H1 (cell line): ENCODE measurements at regions not wholly inside any gene's neighbourhood (a gene's known extent, or its start where the extent isn't known, plus 50 kb on each side); places are given as distances from the start of the nearest gene placed in this dataset.
"Not testable (repeated sequence)": the region's sequence is repeated elsewhere in the genome, so short reads cannot be mapped to it uniquely, and the experiment has no call there.

Experiments
- CTCF ChIA-PET: fragments of 300-600 bp; sonication (Branson Sonifier 250); formaldehyde crosslinking; loops from one replicate; lab custom pipeline; 2021; ENCODE audit not compliant: partially characterized antibody; lab: Charles Lee
- POLR2A ChIA-PET: fragments of 300-600 bp; sonication (Branson Sonifier 250); formaldehyde crosslinking; loops from one replicate; lab custom pipeline; 2021; ENCODE audit warnings: inconsistent platforms; ENCODE audit not compliant: partially characterized antibody; lab: Charles Lee
- DNase-seq, 2 experiments: peaks; one replicate each; pipeline versions ENCODE4 v3.0.0 to v3.0.0-alpha.2; 2010 to 2022; ENCODE audit warnings: low spot score in 2 of 2, low read depth in 1 of 2, mixed read lengths in 1 of 2
- FAIRE-seq: peaks from 2 replicates; lab custom pipeline; 2011; peaks lifted over from hg19 to GRCh38; lab: Jason Lieb, UNC
- H2AFZ ChIP-seq: 2 replicates; pipeline ENCODE4 v1.8.1; 2012; ENCODE audit warnings: low read length, inconsistent platforms
- H2AK5ac ChIP-seq: 2 replicates; pipeline ENCODE4 v1.6.1; 2013; ENCODE audit warnings: low read depth, low read length
- H2BK120ac ChIP-seq: replicated peaks from 2 replicates; pipeline ENCODE3; 2013; ENCODE audit warnings: low read depth, low read length, inconsistent platforms
- H2BK12ac ChIP-seq: 2 replicates; pipeline ENCODE4 v1.6.1; 2013; ENCODE audit warnings: low read depth, low read length
- H2BK15ac ChIP-seq: 2 replicates; pipeline ENCODE4 v1.6.1; 2013; ENCODE audit warnings: low read length
- H2BK20ac ChIP-seq: 2 replicates; pipeline ENCODE4 v1.6.1; 2013; ENCODE audit warnings: low read length
- H2BK5ac ChIP-seq: 2 replicates; pipeline ENCODE4 v1.6.1; 2013; ENCODE audit warnings: low read depth, low read length
- H3K14ac ChIP-seq: 2 replicates; pipeline ENCODE4 v1.6.1; 2013; ENCODE audit warnings: inconsistent platforms; ENCODE audit not compliant: insufficient read length
- H3K18ac ChIP-seq: 2 replicates; pipeline ENCODE4 v1.6.1; 2013; ENCODE audit warnings: low read length; ENCODE audit errors: extremely low read depth
- H3K23ac ChIP-seq: 2 replicates; pipeline ENCODE4 v1.6.1; 2013; ENCODE audit warnings: inconsistent platforms; ENCODE audit not compliant: insufficient read length
- H3K23me2 ChIP-seq: 2 replicates; pipeline ENCODE4 v1.6.1; 2013; ENCODE audit warnings: low read depth, low read length
- H3K27ac ChIP-seq: 2 replicates; pipeline ENCODE4 v1.6.1; 2011; ENCODE audit warnings: low read depth, low read length, inconsistent platforms
- H3K27me3 ChIP-seq, 4 experiments: replicated peaks in 1 of 4; 1 replicate in 1 of 4; 2 replicates in 3 of 4; pipeline versions ENCODE4 v1.6.1 to v1.8.1; 2011 to 2013; ENCODE audit warnings: low read length in 3 of 4, mild to moderate bottlenecking in 3 of 4, inconsistent platforms in 2 of 4, mixed read lengths in 2 of 4, moderate library complexity in 1 of 4; ENCODE audit not compliant: control insufficient read depth in 3 of 4, insufficient read depth in 3 of 4; ENCODE audit errors: extremely low read depth in 1 of 4
- H3K36me3 ChIP-seq, 4 experiments: 2 replicates each; pipeline versions ENCODE4 v1.6.1 to v1.8.1; 2011 to 2013; ENCODE audit warnings: mild to moderate bottlenecking in 4 of 4, low read length in 3 of 4, moderate library complexity in 2 of 4, control low read depth in 1 of 4, inconsistent platforms in 1 of 4; ENCODE audit not compliant: insufficient read depth in 4 of 4, control insufficient read depth in 2 of 4
- H3K4ac ChIP-seq: replicated peaks from 2 replicates; pipeline ENCODE3; 2013; ENCODE audit warnings: low read length, low read depth, mixed read lengths, inconsistent platforms; ENCODE audit not compliant: insufficient read length
- H3K4me1 ChIP-seq, 4 experiments: replicated peaks in 1 of 4; 1 replicate in 1 of 4; 2 replicates in 3 of 4; pipeline versions ENCODE4 v1.6.1 to v1.8.1; 2011 to 2013; ENCODE audit warnings: low read length in 3 of 4, inconsistent platforms in 2 of 4, mixed read lengths in 1 of 4; ENCODE audit not compliant: insufficient read depth in 4 of 4, control insufficient read depth in 3 of 4
- H3K4me2 ChIP-seq, 2 experiments: 2 replicates each; pipeline versions ENCODE4 v1.6.1 to v1.8.1; 2011 to 2013; ENCODE audit warnings: low read depth in 2 of 2, low read length in 2 of 2, control low read depth in 1 of 2, inconsistent platforms in 1 of 2, mild to moderate bottlenecking in 1 of 2; ENCODE audit not compliant: insufficient read depth in 1 of 2
- H3K4me3 ChIP-seq, 4 experiments: fragments of 200-600, 300-600 bp in 1 of 4; sonication (generic), shearing (Covaris generic), sonication (Bioruptor Twin) in 1 of 4; 2 replicates each; pipeline versions ENCODE4 v1.5.1 to v1.8.1; 2011 to 2016; ENCODE audit warnings: low read length in 4 of 4, low read depth in 3 of 4, control low read depth in 2 of 4, inconsistent platforms in 2 of 4, mild to moderate bottlenecking in 2 of 4, mixed read lengths in 1 of 4, moderate library complexity in 1 of 4; ENCODE audit not compliant: insufficient read depth in 2 of 4; ENCODE audit errors: extremely low read depth in 1 of 4
- H3K56ac ChIP-seq: replicated peaks from 2 replicates; pipeline ENCODE3; 2013; ENCODE audit warnings: low read depth, mild to moderate bottlenecking, mixed read lengths, low read length, inconsistent platforms; ENCODE audit not compliant: insufficient read length
- H3K79me1 ChIP-seq: 2 replicates; pipeline ENCODE4 v1.6.1; 2013; ENCODE audit warnings: low read depth, low read length, control low read depth
- H3K79me2 ChIP-seq, 2 experiments: 2 replicates each; pipeline versions ENCODE4 v1.6.1 to v1.8.1; 2012 to 2013; ENCODE audit warnings: low read length in 2 of 2, mild to moderate bottlenecking in 2 of 2, inconsistent platforms in 1 of 2; ENCODE audit not compliant: insufficient read depth in 2 of 2, control insufficient read depth in 1 of 2
- H3K9ac ChIP-seq, 4 experiments: replicated peaks in 1 of 4; 1 replicate in 1 of 4; 2 replicates in 3 of 4; pipeline versions ENCODE4 v1.6.1 to v1.8.1; 2011 to 2013; ENCODE audit warnings: low read depth in 3 of 4, low read length in 3 of 4, control low read depth in 2 of 4, mild to moderate bottlenecking in 2 of 4, moderate library complexity in 2 of 4, inconsistent platforms in 1 of 4; ENCODE audit errors: extremely low read depth in 1 of 4
- H3K9me3 ChIP-seq, 2 experiments: 2 replicates each; pipeline versions ENCODE4 v1.6.1 to v1.8.1; 2012 to 2013; ENCODE audit warnings: mild to moderate bottlenecking in 2 of 2, moderate library complexity in 2 of 2, control low read depth in 1 of 2, inconsistent platforms in 1 of 2, low read depth in 1 of 2, low read length in 1 of 2, mixed read lengths in 1 of 2; ENCODE audit not compliant: insufficient read depth in 2 of 2
- H4K20me1 ChIP-seq, 2 experiments: replicated peaks in 1 of 2; 2 replicates each; pipeline versions ENCODE3 to v1.8.1; 2011 to 2013; ENCODE audit warnings: inconsistent platforms in 2 of 2, low read length in 2 of 2, mild to moderate bottlenecking in 1 of 2; ENCODE audit not compliant: insufficient read depth in 2 of 2, control insufficient read depth in 1 of 2
- H4K5ac ChIP-seq: 2 replicates; pipeline ENCODE4 v1.6.1; 2013; ENCODE audit warnings: low read length, low read depth, mixed read lengths, inconsistent platforms; ENCODE audit not compliant: insufficient read length
- H4K8ac ChIP-seq: 2 replicates; pipeline ENCODE4 v1.8.0; 2013; ENCODE audit warnings: mild to moderate bottlenecking, moderate library complexity, low read length, inconsistent platforms; ENCODE audit not compliant: insufficient read depth; ENCODE audit errors: extremely low read depth
- H4K91ac ChIP-seq: replicated peaks from 2 replicates; pipeline ENCODE3; 2013; ENCODE audit warnings: low read length, mixed read lengths, inconsistent platforms; ENCODE audit not compliant: insufficient read length
- WGBS, 2 experiments: shearing (Covaris generic) in 1 of 2; methylation state at CpG; one replicate each; pipeline versions ENCODE4 v1.1.6 to v1.1.7; 2013 to 2015; ENCODE audit warnings: low lambda C conversion rate in 2 of 2, mixed read lengths in 2 of 2, inconsistent platforms in 1 of 2, low coverage in 1 of 2, missing lambda C conversion rate in 1 of 2; ENCODE audit not compliant: insufficient replicate concordance in 2 of 2, insufficient coverage in 1 of 2, insufficient read length in 1 of 2; ENCODE audit errors: extremely low coverage in 1 of 2, missing lambda C conversion rate in 1 of 2; 5-methylcytosine and 5-hydroxymethylcytosine counted together

DNA sequence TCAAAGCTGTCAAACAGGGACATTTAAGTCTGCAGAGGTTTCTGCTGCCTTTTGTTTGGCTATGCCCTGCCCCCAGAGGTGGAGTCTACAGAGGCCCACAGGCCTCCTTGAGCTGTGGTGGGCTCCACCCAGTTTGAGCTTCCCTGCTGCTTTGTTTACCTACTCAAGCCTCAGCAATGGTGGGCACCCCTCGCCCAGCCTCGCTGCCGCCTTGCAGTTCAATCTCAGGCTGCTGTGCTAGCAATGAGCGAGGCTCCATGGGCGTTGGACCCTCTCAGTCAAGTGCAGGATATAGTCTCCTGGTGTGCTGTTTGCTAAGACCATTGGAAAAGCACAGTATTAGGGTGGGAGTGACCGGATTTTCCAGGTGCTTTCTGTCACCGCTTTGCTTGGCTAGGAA lies 477.6 kb upstream of the IL12A start:
- H3K4me1 ChIP-seq, H3K9me3 ChIP-seq, H3K56ac ChIP-seq, H2BK5ac ChIP-seq, H2AFZ ChIP-seq, POLR2A ChIA-PET, H3K36me3 ChIP-seq, H4K20me1 ChIP-seq, H3K27me3 ChIP-seq, H2AK5ac ChIP-seq, H4K8ac ChIP-seq, H3K23ac ChIP-seq, H2BK12ac ChIP-seq, H4K5ac ChIP-seq, H3K4me2 ChIP-seq, H3K27ac ChIP-seq, H3K9ac ChIP-seq, H3K23me2 ChIP-seq, H3K4ac ChIP-seq, H2BK15ac ChIP-seq, H2BK120ac ChIP-seq, H4K91ac ChIP-seq, FAIRE-seq, H3K18ac ChIP-seq, DNase-seq, H3K79me2 ChIP-seq, H3K4me3 ChIP-seq, H2BK20ac ChIP-seq, H3K14ac ChIP-seq, H3K79me1 ChIP-seq, CTCF ChIA-PET: not testable (repeated sequence)
- WGBS, 2 experiments: 92% methylated on average over 7 of the region's 7 CpGs; no CpG with 5 or more reads in 1 of the 2 experiments
